ENCODE measurements at regions not wholly inside any gene's neighbourhood (a gene's known extent, or its start where the extent isn't known, plus 50 kb on each side); places are given as distances from the start of the nearest gene placed in this dataset.

- ATAC-seq (ENCODE audit: insufficient read depth, low read depth) (no peak), DNase-seq (no peak)
- TF ChIP-seq CTCF (IDR thresholded peaks at IDR 0.05; ENCODE audit: borderline replicate concordance, extremely low read depth, low read length, poor library complexity, severe bottlenecking) (no peak), EZH2 (IDR thresholded peaks at IDR 0.05; ENCODE audit: borderline replicate concordance, low read depth, low read length, severe bottlenecking) (no peak)
- Histone ChIP-seq H4K20me1 (ENCODE audit: insufficient read depth, low read length) (no peaks in the 10 kb centered on the region), H2AFZ (ENCODE audit: low read depth, low read length) (no peak overlapping the region), H3K27me3 (ENCODE audit: insufficient read depth, low read length, poor library complexity) (no peaks in the 10 kb centered on the region), H3K36me3 (ENCODE audit: insufficient read depth, low read length) (no peaks in the 10 kb centered on the region), H3K79me2 (ENCODE audit: insufficient read depth, low read length) (no peaks in the 10 kb centered on the region), H3K4me1 (ENCODE audit: insufficient read depth, low read length) (no peaks in the 10 kb centered on the region), H3K9me3 (ENCODE audit: insufficient read depth, low read length, severe bottlenecking) (peaks cover 2% of the 10 kb centered on the region), H3K27ac (ENCODE audit: low read length) (no peak overlapping the region), H3K9ac (ENCODE audit: low read depth, low read length) (no peak overlapping the region), H3K4me2 (ENCODE audit: insufficient read depth, low read length) (no peak overlapping the region), H3K4me3 (ENCODE audit: low read depth in 1 of 2, low read length in 2 of 2) (no peak overlapping the region)
Observed at GRCh38 chr3:154614601-154615000, 184.6 kb upstream of the GPR149 start.

GRCh38 chr3:154614078-154614477 lies 184.1 kb upstream of the GPR149 start:
- peaks cover 2% of the 10 kb centered on the region for H3K9me3 ChIP-seq (ENCODE audit: insufficient read depth, low read length, severe bottlenecking)
- ATAC-seq (ENCODE audit: insufficient read depth, low read depth) (no peak), DNase-seq (no peak)
- no peak overlapping the region for H3K9ac ChIP-seq (ENCODE audit: low read depth, low read length)
- H3K27ac ChIP-seq (ENCODE audit: low read length) = no peak overlapping the region
- no peak overlapping the region for H3K4me3 ChIP-seq (ENCODE audit: low read depth in 1 of 2, low read length in 2 of 2)
- H2AFZ ChIP-seq (ENCODE audit: low read depth, low read length) = no peak overlapping the region
- TF ChIP-seq EZH2 (IDR thresholded peaks at IDR 0.05; ENCODE audit: borderline replicate concordance, low read depth, low read length, severe bottlenecking) = no peak
- no peak for TF ChIP-seq CTCF (IDR thresholded peaks at IDR 0.05; ENCODE audit: borderline replicate concordance, extremely low read depth, low read length, poor library complexity, severe bottlenecking)
- no peaks in the 10 kb centered on the region for H3K79me2 ChIP-seq (ENCODE audit: insufficient read depth, low read length)
- H3K27me3 ChIP-seq (ENCODE audit: insufficient read depth, low read length, poor library complexity) = no peaks in the 10 kb centered on the region
- no peaks in the 10 kb centered on the region for H3K4me1 ChIP-seq (ENCODE audit: insufficient read depth, low read length)
- H3K4me2 ChIP-seq (ENCODE audit: insufficient read depth, low read length) = no peak overlapping the region
- H3K36me3 ChIP-seq (ENCODE audit: insufficient read depth, low read length) = no peaks in the 10 kb centered on the region
- no peaks in the 10 kb centered on the region for H4K20me1 ChIP-seq (ENCODE audit: insufficient read depth, low read length)

GRCh38 chr3:154602241-154602640 lies 172.3 kb upstream of the GPR149 start:
- Histone ChIP-seq H3K36me3 (ENCODE audit: insufficient read depth, low read length) (no peaks in the 10 kb centered on the region), H3K27ac (ENCODE audit: low read length) (no peak overlapping the region), H3K79me2 (ENCODE audit: insufficient read depth, low read length) (no peaks in the 10 kb centered on the region), H3K4me1 (ENCODE audit: insufficient read depth, low read length) (no peaks in the 10 kb centered on the region), H4K20me1 (ENCODE audit: insufficient read depth, low read length) (no peaks in the 10 kb centered on the region), H3K9me3 (ENCODE audit: insufficient read depth, low read length, severe bottlenecking) (no peaks in the 10 kb centered on the region), H3K9ac (ENCODE audit: low read depth, low read length) (no peak overlapping the region), H2AFZ (ENCODE audit: low read depth, low read length) (no peak overlapping the region), H3K4me2 (ENCODE audit: insufficient read depth, low read length) (no peak overlapping the region), H3K4me3 (ENCODE audit: low read depth in 1 of 2, low read length in 2 of 2) (no peak overlapping the region), H3K27me3 (ENCODE audit: insufficient read depth, low read length, poor library complexity) (no peaks in the 10 kb centered on the region)
- ATAC-seq (ENCODE audit: insufficient read depth, low read depth) (no peak), DNase-seq (no peak)
- TF ChIP-seq CTCF (IDR thresholded peaks at IDR 0.05; ENCODE audit: borderline replicate concordance, extremely low read depth, low read length, poor library complexity, severe bottlenecking) (no peak), EZH2 (IDR thresholded peaks at IDR 0.05; ENCODE audit: borderline replicate concordance, low read depth, low read length, severe bottlenecking) (no peak)

GRCh38 chr3:154598166-154598565 lies 168.2 kb upstream of the GPR149 start:
- Histone ChIP-seq H3K79me2 (ENCODE audit: insufficient read depth, low read length) (no peaks in the 10 kb centered on the region), H3K27me3 (ENCODE audit: insufficient read depth, low read length, poor library complexity) (no peaks in the 10 kb centered on the region), H2AFZ (ENCODE audit: low read depth, low read length) (no peak overlapping the region), H3K4me3 (ENCODE audit: low read depth in 1 of 2, low read length in 2 of 2) (no peak overlapping the region), H3K36me3 (ENCODE audit: insufficient read depth, low read length) (no peaks in the 10 kb centered on the region), H3K27ac (ENCODE audit: low read length) (no peak overlapping the region), H3K4me1 (ENCODE audit: insufficient read depth, low read length) (no peaks in the 10 kb centered on the region), H3K4me2 (ENCODE audit: insufficient read depth, low read length) (no peak overlapping the region), H3K9me3 (ENCODE audit: insufficient read depth, low read length, severe bottlenecking) (no peaks in the 10 kb centered on the region), H3K9ac (ENCODE audit: low read depth, low read length) (no peak overlapping the region), H4K20me1 (ENCODE audit: insufficient read depth, low read length) (no peaks in the 10 kb centered on the region)
- TF ChIP-seq CTCF (IDR thresholded peaks at IDR 0.05; ENCODE audit: borderline replicate concordance, extremely low read depth, low read length, poor library complexity, severe bottlenecking) (no peak), EZH2 (IDR thresholded peaks at IDR 0.05; ENCODE audit: borderline replicate concordance, low read depth, low read length, severe bottlenecking) (no peak)
- ATAC-seq (ENCODE audit: insufficient read depth, low read depth) (no peak), DNase-seq (no peak)
